Chondrocyte (in vitro differentiated cells): ENCODE measurements at regions not wholly inside any gene's neighbourhood (a gene's known extent, or its start where the extent isn't known, plus 50 kb on each side); places are given as distances from the start of the nearest gene placed in this dataset.
"Not testable (repeated sequence)": the region's sequence is repeated elsewhere in the genome, so short reads cannot be mapped to it uniquely, and the experiment has no call there.

ENCODE experiments used
- DNase-seq: peaks from one replicate; pipeline ENCODE4 v3.0.0; 2021; ENCODE audit warnings: mixed read lengths, low spot score
- H3K27ac Mint-ChIP-seq: one replicate; pipeline ENCODE4 v1.8.0; 2021; ENCODE audit warnings: mild to moderate bottlenecking, moderate library complexity, mixed read lengths; ENCODE audit not compliant: unreplicated experiment
- H3K27me3 Mint-ChIP-seq: 2 replicates; pipeline ENCODE4 v1.8.0; 2021; ENCODE audit warnings: low read depth, mixed read lengths
- H3K36me3 Mint-ChIP-seq: 2 replicates; pipeline ENCODE4 v1.8.0; 2021; ENCODE audit warnings: low read depth, mixed read lengths
- H3K4me1 Mint-ChIP-seq: 2 replicates; pipeline ENCODE4 v1.8.0; 2021; ENCODE audit warnings: low read depth, mild to moderate bottlenecking, mixed read lengths
- H3K4me3 Mint-ChIP-seq: one replicate; pipeline ENCODE4 v1.8.0; 2021; ENCODE audit warnings: mild to moderate bottlenecking, moderate library complexity, mixed read lengths; ENCODE audit not compliant: unreplicated experiment
- H3K9me3 Mint-ChIP-seq: 2 replicates; pipeline ENCODE4 v1.8.0; 2021; ENCODE audit warnings: low read depth, mixed read lengths
- TF ChIP-seq, protein P1 (sequence below): fragments of 200-600 bp; sonication (generic); IDR thresholded peaks from 2 replicates; pipeline ENCODE4 v1.5.0; 2021; ENCODE audit warnings: antibody characterized with exemption, mild to moderate bottlenecking, moderate library complexity

GRCh38 chr6:92109256-92109655 is 1310.1 kb downstream of the EPHA7 start:
- H3K27ac Mint-ChIP-seq, result no peak overlapping the region
- H3K4me3 Mint-ChIP-seq, result no peak overlapping the region
- H3K9me3 Mint-ChIP-seq, result peaks cover 25% of the 10 kb centered on the region
- H3K27me3 Mint-ChIP-seq, result no peaks in the 10 kb centered on the region
- no peaks in the 10 kb centered on the region for H3K4me1 Mint-ChIP-seq
- TF ChIP-seq, protein P1, sequence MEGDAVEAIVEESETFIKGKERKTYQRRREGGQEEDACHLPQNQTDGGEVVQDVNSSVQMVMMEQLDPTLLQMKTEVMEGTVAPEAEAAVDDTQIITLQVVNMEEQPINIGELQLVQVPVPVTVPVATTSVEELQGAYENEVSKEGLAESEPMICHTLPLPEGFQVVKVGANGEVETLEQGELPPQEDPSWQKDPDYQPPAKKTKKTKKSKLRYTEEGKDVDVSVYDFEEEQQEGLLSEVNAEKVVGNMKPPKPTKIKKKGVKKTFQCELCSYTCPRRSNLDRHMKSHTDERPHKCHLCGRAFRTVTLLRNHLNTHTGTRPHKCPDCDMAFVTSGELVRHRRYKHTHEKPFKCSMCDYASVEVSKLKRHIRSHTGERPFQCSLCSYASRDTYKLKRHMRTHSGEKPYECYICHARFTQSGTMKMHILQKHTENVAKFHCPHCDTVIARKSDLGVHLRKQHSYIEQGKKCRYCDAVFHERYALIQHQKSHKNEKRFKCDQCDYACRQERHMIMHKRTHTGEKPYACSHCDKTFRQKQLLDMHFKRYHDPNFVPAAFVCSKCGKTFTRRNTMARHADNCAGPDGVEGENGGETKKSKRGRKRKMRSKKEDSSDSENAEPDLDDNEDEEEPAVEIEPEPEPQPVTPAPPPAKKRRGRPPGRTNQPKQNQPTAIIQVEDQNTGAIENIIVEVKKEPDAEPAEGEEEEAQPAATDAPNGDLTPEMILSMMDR, result no peak
- no peaks in the 10 kb centered on the region for H3K36me3 Mint-ChIP-seq
- peak; percentile 76 for DNase-seq

DNA sequence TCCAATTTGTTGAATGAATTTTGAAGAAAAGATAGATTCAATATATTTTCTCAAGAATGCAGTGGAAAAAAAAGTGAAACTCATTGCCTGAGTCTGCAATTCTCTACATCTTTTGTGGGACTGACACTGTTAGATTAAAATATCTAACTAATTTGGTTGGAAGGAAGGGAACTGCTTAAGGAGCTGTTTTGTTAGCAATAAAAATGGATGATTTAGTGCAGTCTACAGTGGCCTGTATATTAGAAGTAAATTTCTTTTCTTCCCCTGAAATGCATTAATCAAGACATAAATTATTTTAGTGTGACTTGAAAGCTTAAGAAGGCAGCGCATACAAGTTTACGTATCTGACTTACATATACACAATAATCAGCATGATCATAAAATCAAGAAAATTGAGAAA is 1332.6 kb downstream of the EPHA7 start:
- no peak for DNase-seq
- Mint-ChIP-seq H3K36me3 (peaks cover 7% of the 10 kb centered on the region), H3K4me1 (no peaks in the 10 kb centered on the region), H3K27ac (no peak overlapping the region), H3K27me3 (no peaks in the 10 kb centered on the region), H3K4me3 (no peak overlapping the region), H3K9me3 (peaks cover 19% of the 10 kb centered on the region)
- TF ChIP-seq, protein P1, result no peak

DNA sequence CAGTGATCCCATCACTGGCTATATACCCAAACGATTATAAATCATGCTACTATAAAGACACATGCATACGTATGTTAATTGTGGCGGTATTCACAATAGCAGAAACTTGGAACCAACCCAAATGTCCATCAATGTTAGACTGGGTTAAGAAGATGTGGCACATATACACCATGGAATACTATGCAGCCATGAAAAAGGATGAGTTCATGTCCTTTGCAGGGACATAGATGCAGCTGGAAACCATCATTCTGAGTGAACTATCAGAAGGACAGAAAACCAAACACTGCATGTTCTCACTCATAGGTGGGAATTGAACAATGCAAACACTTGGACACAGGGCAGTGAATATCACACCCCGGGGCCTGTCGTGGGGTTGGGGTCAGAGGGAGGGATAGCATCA is 1335.4 kb downstream of the EPHA7 start:
- not testable (repeated sequence) for H3K4me3 Mint-ChIP-seq, H3K27me3 Mint-ChIP-seq, H3K27ac Mint-ChIP-seq, DNase-seq, H3K4me1 Mint-ChIP-seq
- Mint-ChIP-seq H3K9me3 (peaks cover 35% of the 10 kb centered on the region), H3K36me3 (peaks cover 12% of the 10 kb centered on the region)

DNA sequence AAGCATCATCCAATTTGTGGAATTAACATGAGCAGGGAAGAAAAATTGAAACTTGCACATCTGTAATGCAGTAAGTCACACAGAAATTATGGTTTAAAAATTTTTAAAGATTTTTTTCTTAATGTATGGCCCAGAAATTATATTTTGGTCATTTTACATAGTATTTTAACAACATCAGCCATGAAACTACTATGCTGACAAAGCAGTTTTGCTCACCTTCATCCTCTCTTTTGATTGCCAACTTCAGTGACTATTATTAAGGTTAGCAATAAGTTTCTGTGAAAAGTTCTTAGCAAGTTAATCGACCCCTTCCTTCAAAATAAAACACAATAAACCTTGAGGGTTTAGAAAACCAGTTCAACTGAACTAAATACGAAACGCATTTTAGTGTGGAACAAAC is 1347.0 kb downstream of the EPHA7 start:
- H3K4me1 Mint-ChIP-seq, result peaks cover 3% of the 10 kb centered on the region
- no peak overlapping the region for H3K27ac Mint-ChIP-seq
- TF ChIP-seq, protein P1, result no peak
- no peaks in the 10 kb centered on the region for H3K27me3 Mint-ChIP-seq
- H3K9me3 Mint-ChIP-seq, result no peaks in the 10 kb centered on the region
- no peak overlapping the region for H3K4me3 Mint-ChIP-seq
- no peaks in the 10 kb centered on the region for H3K36me3 Mint-ChIP-seq
- DNase-seq, result no peak

- Mint-ChIP-seq H3K4me1 (peaks cover 6% of the 10 kb centered on the region), H3K27me3 (no peaks in the 10 kb centered on the region), H3K36me3 (no peaks in the 10 kb centered on the region), H3K4me3 (no peak overlapping the region), H3K27ac (no peak overlapping the region), H3K9me3 (no peaks in the 10 kb centered on the region)
- DNase-seq, result no peak
- TF ChIP-seq, protein P1, result no peak
These were observed 1349.6 kb downstream of the EPHA7 start for GRCh38 chr6:92069781-92070180.

GRCh38 chr6:92052513-92052912 is 1366.8 kb downstream of the EPHA7 start:
- Mint-ChIP-seq H3K4me1 (peaks cover 3% of the 10 kb centered on the region), H3K27me3 (no peaks in the 10 kb centered on the region), H3K36me3 (no peaks in the 10 kb centered on the region), H3K9me3 (no peaks in the 10 kb centered on the region), H3K4me3 (no peak overlapping the region), H3K27ac (no peak overlapping the region)
- no peak for DNase-seq
- TF ChIP-seq, protein P1, result no peak
